ENCODE measurements at regions not wholly inside any gene's neighbourhood (a gene's known extent, or its start where the extent isn't known, plus 50 kb on each side); places are given as distances from the start of the nearest gene placed in this dataset.

- no peak for DNase-seq (ENCODE audit: extremely low spot score)
- ChIA-PET POLR2A (no interaction called here), CTCF (no interaction called here)
- no peak for TF ChIP-seq CTCF (IDR thresholded peaks at IDR 0.05; ENCODE audit: control extremely low read depth, extremely low read depth, low read depth, missing control alignments)
Observed at GRCh38 chr11:57111619-57112018, 70.1 kb upstream of the LRRC55 start.

GRCh38 chr11:57116654-57117053 is 65.1 kb upstream of the LRRC55 start:
- ChIA-PET POLR2A (no interaction called here), CTCF (interaction anchor here (0.9 to 7.1 kb wide), 4 partner anchors 9 to 276 kb away, joined by 3 to 53 read pairs (median 5); no protein-coding TSS in a partner anchor)
- DNase-seq (ENCODE audit: extremely low spot score), result peak; percentile 14
- peak; percentile 36 for TF ChIP-seq CTCF (IDR thresholded peaks at IDR 0.05; ENCODE audit: control extremely low read depth, extremely low read depth, low read depth, missing control alignments)

- DNase-seq (ENCODE audit: extremely low spot score), result no peak
- ChIA-PET POLR2A (no interaction called here), CTCF (interaction anchor here (0.9 to 7.1 kb wide), 4 partner anchors 15 to 129 kb away, joined by 3 to 53 read pairs (median 3); no protein-coding TSS in a partner anchor)
- TF ChIP-seq CTCF (IDR thresholded peaks at IDR 0.05; ENCODE audit: control extremely low read depth, extremely low read depth, low read depth, missing control alignments), result no peak
Observed at GRCh38 chr11:57120192-57120965, 61.4 kb upstream of the LRRC55 start.

GRCh38 chr11:57121996-57122395 is 59.8 kb upstream of the LRRC55 start:
- DNase-seq (ENCODE audit: extremely low spot score), result no peak
- ChIA-PET CTCF (no interaction called here), POLR2A (no interaction called here)
- TF ChIP-seq CTCF (IDR thresholded peaks at IDR 0.05; ENCODE audit: control extremely low read depth, extremely low read depth, low read depth, missing control alignments), result no peak

GRCh38 chr11:57123590-57123989 is 58.2 kb upstream of the LRRC55 start:
- ChIA-PET POLR2A (no interaction called here), CTCF (interaction anchor here (1.1 kb wide), 1 partner anchor 126 kb away, joined by 4 read pairs; no protein-coding TSS in a partner anchor)
- no peak for TF ChIP-seq CTCF (IDR thresholded peaks at IDR 0.05; ENCODE audit: control extremely low read depth, extremely low read depth, low read depth, missing control alignments)
- DNase-seq (ENCODE audit: extremely low spot score), result no peak

GRCh38 chr11:57124505-57124904 is 57.2 kb upstream of the LRRC55 start:
- no peak for TF ChIP-seq CTCF (IDR thresholded peaks at IDR 0.05; ENCODE audit: control extremely low read depth, extremely low read depth, low read depth, missing control alignments)
- no peak for DNase-seq (ENCODE audit: extremely low spot score)
- CTCF ChIA-PET, result interaction anchor here (2.2 kb wide), 1 partner anchor 125 kb away, joined by 7 read pairs; no protein-coding TSS in a partner anchor
- POLR2A ChIA-PET, result no interaction called here

Measured in GM10248 (cell line).